ENCODE measurements at regions not wholly inside any gene's neighbourhood (a gene's known extent, or its start where the extent isn't known, plus 50 kb on each side); places are given as distances from the start of the nearest gene placed in this dataset.

GRCh38 chr5:54360925-54361662 is 50.7 kb upstream of the ARL15 start:
- no peaks in the 10 kb centered on the region for H3K36me3 Mint-ChIP-seq
- DNase-seq: no peak
- H3K27me3 Mint-ChIP-seq: peaks cover 27% of the 10 kb centered on the region
- H3K27ac Mint-ChIP-seq: no peak overlapping the region
- CTCF ChIA-PET: no interaction called here
- no peaks in the 10 kb centered on the region for H3K9me3 Mint-ChIP-seq (ENCODE audit: low read depth)
- no peaks in the 10 kb centered on the region for H3K4me1 Mint-ChIP-seq
- ATAC-seq: no peak
- H3K4me3 Mint-ChIP-seq: no peak overlapping the region
